K562 (cell line): ENCODE measurements at regions not wholly inside any gene's neighbourhood (a gene's known extent, or its start where the extent isn't known, plus 50 kb on each side); places are given as distances from the start of the nearest gene placed in this dataset.

Source experiments
- ATF1 ChIP-seq, 2 experiments: fragments of 450-650 bp in 1 of 2; IDR thresholded peaks; 2 replicates each; pipeline ENCODE4 v1.6.1; 2016; ENCODE audit warnings: missing compliant biosample characterization in 1 of 2, missing genetic modification characterization in 1 of 2
- CBX3 ChIP-seq, 2 experiments: IDR thresholded peaks; 1 replicate in 1 of 2; 2 replicates in 1 of 2; pipeline ENCODE4 v1.6.1; 2012; ENCODE audit warnings: inconsistent platforms in 2 of 2, low read length in 2 of 2, borderline replicate concordance in 1 of 2, control low read depth in 1 of 2
- CTBP1 ChIP-seq: fragments of 450-650 bp; IDR thresholded peaks from 2 replicates; pipeline ENCODE4 v1.6.1; 2016; ENCODE audit warnings: borderline replicate concordance
- L3MBTL2 ChIP-seq: fragments of 450-650 bp; IDR thresholded peaks from 2 replicates; pipeline ENCODE4 v1.6.1; 2016; ENCODE audit warnings: mild to moderate bottlenecking, moderate library complexity
- POLR2G ChIP-seq: fragments of 200-400 bp; formaldehyde crosslinking; IDR thresholded peaks from 2 replicates; pipeline ENCODE4 v1.6.1; 2017; ENCODE audit warnings: low read depth, mild to moderate bottlenecking, antibody characterized with exemption, low read length, moderate library complexity
- TCF3 ChIP-seq: sonication (generic); formaldehyde crosslinking; IDR thresholded peaks from 2 replicates; pipeline ENCODE4 v1.4.0; 2020; ENCODE audit warnings: mild to moderate bottlenecking, missing genetic modification reagents
- TFAP4 ChIP-seq: sonication (generic); formaldehyde crosslinking; IDR thresholded peaks from 2 replicates; pipeline ENCODE4 v1.8.0; 2022; ENCODE audit warnings: missing genetic modification reagents, mild to moderate bottlenecking, moderate library complexity, borderline replicate concordance
- ZBTB11 ChIP-seq, 3 experiments: fragments of 200-800 bp in 1 of 3; fragments of 250-450 bp in 1 of 3; fragments of 450-650 bp in 1 of 3; sonication (Bioruptor Pico) in 1 of 3; sonication (Bioruptor generic) in 1 of 3; formaldehyde crosslinking in 1 of 3; IDR thresholded peaks; 2 replicates each; pipeline versions ENCODE4 v1.6.1 to v1.8.0; 2016 to 2022; ENCODE audit warnings: mild to moderate bottlenecking in 2 of 3, missing genetic modification characterization in 2 of 3, missing compliant biosample characterization in 1 of 3, moderate library complexity in 1 of 3
- ZBTB33 ChIP-seq: sonication (generic); formaldehyde crosslinking; IDR thresholded peaks from 2 replicates; pipeline ENCODE4 v1.8.1; 2023; ENCODE audit warnings: mild to moderate bottlenecking, missing genetic modification reagents
- ZBTB7A ChIP-seq: IDR thresholded peaks from 2 replicates; pipeline ENCODE4 v1.6.1; 2011; ENCODE audit warnings: low read depth, mild to moderate bottlenecking, low read length, moderate library complexity, borderline replicate concordance; ENCODE audit not compliant: control insufficient read depth
- ZNF592 ChIP-seq: fragments of 450-650 bp; IDR thresholded peaks from 2 replicates; pipeline ENCODE4 v1.6.1; 2017; ENCODE audit warnings: antibody characterized with exemption, mild to moderate bottlenecking

- TF ChIP-seq ZBTB7A, result peak; percentile 40; the same call in 1 of the 2 replicates
- no peak for TF ChIP-seq TCF3 (CRISPR knock-in tag)
- TF ChIP-seq ATF1 (CRISPR knock-in tag; IDR thresholded peaks at IDR 0.05), result no peak
- 0 out of 2 replicates have a peak, but pooled peaks have one; percentile 16 for TF ChIP-seq ATF1 (tag; IDR thresholded peaks at IDR 0.05)
- peak; percentile 79 for TF ChIP-seq POLR2G
- TF ChIP-seq L3MBTL2, result peak; percentile 93
- 0 out of 3 replicates have a peak, but pooled peaks of 1 of the 2 experiments have one; percentile 21 for TF ChIP-seq CBX3 (IDR thresholded peaks at IDR 0.05; ENCODE audit: borderline replicate concordance in 1 of 2, low read length in 2 of 2)
- 0 out of 2 replicates have a peak, but pooled peaks have one; percentile 17 for TF ChIP-seq CTBP1
- TF ChIP-seq ZNF592, result peak; percentile 51; the same call in 1 of the 2 replicates
- peak in 1 of 3 experiments; percentile 19; a peak in 1 of 6 replicates for TF ChIP-seq ZBTB11 (CRISPR knock-in tag; IDR thresholded peaks at IDR 0.05)
- TF ChIP-seq ZBTB33, result 0 out of 2 replicates have a peak, but pooled peaks have one; percentile 5
- TF ChIP-seq TFAP4, result peak; percentile 77
Observed at GRCh38 chr17:68101075-68101986, 65.8 kb downstream of the KPNA2 start (continued).
